ENCODE measurements at regions not wholly inside any gene's neighbourhood (a gene's known extent, or its start where the extent isn't known, plus 50 kb on each side); places are given as distances from the start of the nearest gene placed in this dataset.

DNA sequence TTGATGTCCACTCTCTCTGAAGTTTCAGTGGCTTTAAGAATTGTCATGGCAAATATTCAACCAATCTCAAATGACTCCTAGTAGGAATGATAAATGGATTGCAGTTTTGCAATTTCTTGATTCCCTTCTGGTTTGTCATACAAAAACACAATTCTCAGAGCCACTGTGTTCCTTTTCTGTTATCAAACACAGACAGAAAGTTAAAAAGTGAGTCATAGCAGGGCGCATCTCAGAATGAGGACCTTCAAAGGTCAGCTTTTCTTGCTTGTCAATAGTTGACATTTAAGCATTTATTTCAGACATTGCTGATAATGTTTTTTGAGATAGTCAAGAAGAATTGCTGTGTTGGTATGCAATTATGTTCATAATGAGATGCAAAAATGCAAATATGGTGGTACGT, 405.9 kb downstream of the NR2F2 start:
- DNase-seq (ENCODE audit: low read depth), result no peak

DNA sequence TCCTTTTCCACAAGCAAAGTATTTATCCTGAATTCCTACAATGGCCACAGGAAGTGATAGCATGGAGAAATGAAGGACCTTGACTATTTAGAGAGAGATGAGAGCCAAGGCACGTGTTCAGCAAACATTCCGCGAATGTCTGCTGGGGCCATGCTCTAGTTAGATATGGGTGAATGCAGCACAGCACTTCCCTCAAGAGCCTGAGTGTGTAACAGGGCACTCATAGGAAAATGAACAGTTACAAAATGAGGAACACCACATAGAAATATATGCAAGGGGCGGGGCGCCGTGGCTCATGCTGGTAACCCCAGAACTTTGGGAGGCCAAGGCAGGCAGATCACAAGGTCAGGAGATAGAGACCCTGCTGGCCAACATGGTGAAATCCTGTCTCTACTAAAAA, 406.9 kb downstream of the NR2F2 start:
- DNase-seq (ENCODE audit: low read depth), result no peak

DNA sequence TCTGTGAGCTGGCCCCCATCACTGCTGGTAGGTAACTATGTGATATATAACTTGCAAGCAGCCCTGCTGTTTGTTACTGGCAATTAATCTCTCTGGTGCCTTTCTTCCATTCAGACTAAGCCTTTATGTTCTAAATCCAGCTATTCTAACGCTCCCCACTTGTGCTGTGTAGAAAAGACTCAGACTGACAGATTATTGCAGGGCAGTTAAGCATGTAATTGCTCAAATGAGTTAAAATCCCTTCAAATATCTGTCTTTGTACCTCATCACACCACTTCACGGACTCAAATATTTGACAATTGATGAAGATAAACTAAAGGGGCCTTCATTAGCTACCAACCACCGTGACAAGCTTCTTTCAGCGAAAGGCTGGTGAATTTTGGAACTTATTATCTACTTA, 416.2 kb downstream of the NR2F2 start:
- no peak for DNase-seq (ENCODE audit: low read depth)

DNA sequence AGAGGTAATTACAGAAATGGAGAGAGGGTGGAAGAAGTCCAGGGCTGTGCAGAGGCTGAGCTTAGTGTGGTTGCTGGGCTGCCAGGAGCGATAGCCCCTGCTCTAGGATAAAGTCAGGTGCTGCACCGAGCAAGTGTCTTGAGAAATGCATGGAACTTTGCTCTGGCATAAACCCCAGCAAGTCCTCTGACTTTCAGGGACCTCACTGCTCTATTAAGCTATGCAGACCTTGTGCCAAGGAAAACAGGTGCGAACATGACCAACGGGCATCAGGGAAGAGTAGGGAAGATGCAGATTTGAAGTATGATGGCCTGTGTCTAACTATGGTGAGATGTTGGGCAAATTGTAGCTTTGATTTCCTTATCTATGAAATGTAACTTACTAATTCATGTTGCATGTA, 416.8 kb downstream of the NR2F2 start:
- no peak for DNase-seq (ENCODE audit: low read depth)

DNA sequence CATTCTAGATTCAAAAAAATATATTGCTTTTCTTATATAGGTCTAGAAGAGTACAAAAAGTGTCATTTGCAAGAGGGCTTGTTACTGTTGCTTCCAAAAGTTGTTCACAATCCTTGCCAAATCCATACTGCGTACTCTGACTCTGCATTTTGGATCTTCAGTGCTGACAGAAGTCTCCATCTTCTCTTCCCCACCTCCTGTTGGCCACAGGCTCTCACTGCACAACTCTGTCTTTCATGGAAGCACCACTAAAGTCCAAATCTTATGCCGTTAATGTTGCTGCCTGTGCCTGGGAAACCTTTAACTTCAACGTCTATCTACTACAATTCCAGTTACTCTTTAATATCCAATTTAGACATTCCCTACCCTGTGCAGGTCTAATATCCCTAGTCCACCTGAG, 419.9 kb downstream of the NR2F2 start:
- DNase-seq (ENCODE audit: low read depth), result no peak

DNA sequence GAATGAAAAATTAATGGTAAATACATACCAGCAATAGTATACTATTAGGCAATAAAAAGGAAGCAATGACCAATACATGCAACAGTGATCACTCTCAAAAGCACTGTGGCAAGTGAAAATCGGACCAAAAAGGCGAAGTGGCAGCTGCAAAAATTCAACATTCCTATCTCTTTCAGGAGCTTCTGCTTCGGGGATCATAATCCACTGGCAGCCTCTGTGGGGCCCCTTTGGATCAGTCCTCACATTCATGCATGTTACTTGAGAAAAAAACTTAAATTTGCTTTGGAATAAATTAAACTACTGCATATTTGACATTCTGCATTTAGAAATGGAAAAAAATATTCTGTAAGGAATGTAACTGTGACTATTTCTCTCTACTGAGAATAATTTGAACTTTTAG, 425.6 kb downstream of the NR2F2 start:
- DNase-seq (ENCODE audit: low read depth), result no peak

DNA sequence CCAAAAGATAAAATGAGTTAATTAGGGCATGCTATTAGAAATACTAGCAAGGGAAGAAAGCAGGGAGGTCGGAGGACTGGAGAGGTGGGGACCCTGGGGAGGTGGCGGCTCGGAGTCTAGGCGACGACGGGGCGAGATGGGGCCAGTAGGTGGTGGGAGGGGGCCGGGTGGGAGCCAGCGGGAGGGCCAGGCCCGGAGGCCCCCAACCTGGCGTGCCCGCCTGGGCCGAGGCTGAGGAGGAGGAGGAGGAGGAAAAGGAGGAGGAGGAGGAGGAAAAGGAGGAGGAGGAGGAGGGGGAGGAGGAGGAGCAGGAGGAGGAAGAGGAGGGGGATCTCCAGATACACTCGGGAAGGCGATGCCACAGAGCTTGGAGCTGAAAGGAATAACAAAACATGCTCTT, 426.2 kb downstream of the NR2F2 start:
- no peak for DNase-seq (ENCODE audit: low read depth)

DNA sequence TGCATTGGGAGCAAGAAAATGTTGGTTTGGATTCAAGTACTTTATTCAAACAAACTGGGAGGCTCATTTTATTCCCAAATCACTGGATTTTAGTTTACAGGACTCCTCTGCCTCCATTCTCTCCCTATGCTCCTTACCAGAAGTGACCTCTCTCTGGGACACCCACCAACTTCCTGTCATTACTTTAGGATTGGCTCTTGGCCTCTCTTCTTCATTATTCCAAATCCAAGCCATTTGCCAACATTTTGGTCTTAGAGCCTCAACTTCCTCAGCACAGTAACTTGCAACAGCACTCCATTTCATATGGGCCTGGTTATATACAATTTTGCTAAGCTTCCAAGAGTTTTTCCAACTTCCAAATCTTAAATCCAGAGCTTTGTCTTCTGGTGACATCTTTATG, 432.1 kb downstream of the NR2F2 start:
- DNase-seq (ENCODE audit: low read depth), result no peak

DNA sequence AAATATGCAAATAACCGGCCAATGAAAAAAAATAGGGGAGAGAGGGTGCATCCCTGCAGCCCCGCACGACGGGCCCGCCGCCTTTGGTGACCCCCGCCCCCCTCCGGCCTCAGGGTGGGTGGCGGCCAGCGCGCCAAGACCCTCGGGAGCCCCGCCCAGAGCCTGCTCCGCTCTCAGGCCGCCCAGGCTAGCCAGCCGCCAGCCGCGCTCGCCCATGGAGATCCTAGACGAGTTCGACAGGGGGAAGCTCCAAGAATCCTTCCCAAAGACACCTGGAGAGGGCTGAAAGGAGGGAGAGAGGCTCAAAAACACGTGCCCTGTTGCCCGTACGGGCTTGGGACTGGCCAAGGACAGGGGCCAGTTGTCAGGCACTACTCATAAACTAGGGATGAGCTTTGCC, 434.0 kb downstream of the NR2F2 start:
- no peak for DNase-seq (ENCODE audit: low read depth)

DNA sequence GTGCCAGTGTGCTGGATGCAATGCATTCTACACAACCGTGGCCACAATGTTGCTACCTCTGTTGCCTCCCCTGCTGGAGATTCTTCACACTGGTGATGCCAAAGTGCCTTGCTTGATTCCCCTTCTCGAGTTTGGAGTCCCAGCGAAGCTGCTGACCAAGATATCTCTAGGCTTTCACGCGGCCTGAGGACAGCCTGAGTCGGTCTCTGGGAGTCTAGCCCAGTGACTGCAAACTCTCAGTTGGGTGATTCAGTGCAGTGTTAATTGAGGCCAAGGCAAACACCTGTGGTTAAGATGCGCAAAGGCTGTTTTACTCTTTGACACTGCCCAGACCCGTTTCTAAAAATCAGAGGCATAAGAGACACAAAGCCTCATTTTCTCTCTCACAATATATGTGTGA, 434.4 kb downstream of the NR2F2 start:
- no peak for DNase-seq (ENCODE audit: low read depth)

DNA sequence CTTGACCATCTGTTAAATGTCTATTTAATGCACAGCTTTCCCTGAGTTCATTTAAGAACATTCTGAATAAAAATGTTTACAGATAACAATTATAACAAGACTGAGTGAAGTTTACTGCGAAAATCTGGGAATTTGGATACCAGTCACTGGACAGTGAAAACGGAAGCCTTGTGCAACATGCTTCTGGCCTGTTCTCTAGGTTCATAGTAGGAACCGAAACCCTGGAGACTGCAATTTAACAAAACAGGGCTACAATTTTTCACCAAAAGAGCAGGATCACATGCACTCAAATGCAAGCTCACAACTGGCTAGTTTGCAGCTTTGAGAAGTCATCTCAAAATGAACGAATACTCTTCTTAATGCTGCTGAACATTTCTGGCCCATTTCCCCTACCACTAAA, 435.9 kb downstream of the NR2F2 start:
- DNase-seq (ENCODE audit: low read depth), result no peak

DNA sequence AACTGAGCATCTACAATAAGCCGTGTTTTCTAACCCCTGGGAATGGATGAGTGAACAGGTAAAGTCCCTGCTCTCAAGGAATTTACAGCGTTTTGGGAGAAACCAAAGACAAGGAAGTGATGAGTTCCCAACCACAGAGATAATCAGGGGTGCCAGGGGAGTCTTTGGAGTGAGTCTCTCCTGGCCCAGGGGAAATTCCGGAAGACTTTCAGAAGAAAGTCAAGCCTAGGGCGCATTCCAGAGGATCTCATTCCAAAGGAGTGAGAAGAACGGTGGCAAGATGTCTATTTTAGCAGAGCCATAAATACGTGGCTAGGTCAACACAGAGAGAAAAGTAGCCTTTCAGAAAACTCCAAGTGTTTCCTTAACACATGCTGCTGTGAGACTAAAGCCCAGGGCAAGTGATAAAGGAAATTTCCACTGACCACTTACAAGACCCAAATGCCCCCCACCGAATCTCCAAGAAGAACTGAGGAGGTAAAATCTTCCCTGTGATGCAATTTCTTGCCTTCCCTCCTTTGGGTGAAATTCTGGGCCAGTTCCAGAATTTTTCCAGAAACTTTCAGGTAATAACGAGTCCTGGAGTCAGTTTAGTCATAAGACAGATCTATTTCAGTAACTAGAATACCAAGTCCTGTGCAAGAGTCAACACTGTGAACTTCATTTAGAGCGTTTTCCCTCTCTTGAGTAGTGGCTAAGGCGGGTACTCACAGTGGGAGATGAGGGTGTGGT, 437.4 kb downstream of the NR2F2 start:
- DNase-seq (ENCODE audit: low read depth), result no peak

DNA sequence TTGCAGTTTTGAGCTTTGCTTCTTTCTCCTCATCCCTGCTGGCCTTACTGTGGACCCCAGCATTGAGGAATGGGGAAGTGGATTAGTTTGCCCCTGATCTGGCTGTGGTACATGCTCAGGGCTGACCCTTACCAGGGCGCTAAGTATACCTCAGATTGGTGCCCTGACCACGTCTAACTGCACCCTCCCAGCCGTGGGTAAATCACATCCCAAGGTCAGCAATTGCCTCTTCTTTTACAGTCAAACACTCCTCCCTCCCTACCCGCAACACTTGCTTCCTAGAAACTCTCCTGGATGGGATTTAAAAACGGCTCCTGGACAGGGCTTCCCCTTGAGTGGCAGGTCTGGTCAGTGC, 437.9 kb downstream of the NR2F2 start:
- DNase-seq (ENCODE audit: low read depth), result no peak

DNA sequence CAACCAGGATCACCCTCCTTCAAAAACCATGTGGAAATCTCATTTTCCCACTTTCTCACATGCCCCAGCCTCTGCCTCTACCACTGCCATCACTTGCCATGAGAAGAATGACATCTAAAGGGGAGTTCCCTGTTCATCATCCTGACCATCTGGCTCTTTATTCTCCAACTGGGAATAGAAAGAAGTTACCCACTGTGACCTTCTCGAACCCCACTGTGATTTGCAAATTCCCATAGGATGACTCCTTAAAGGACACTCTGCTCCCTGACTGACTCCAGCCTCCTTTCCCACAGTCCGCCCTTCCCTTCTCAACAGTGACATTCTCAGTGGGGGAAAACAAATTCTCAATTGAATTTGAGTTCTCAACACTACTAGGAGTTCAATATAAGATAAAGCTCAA, 440.5 kb downstream of the NR2F2 start:
- DNase-seq (ENCODE audit: low read depth), result no peak

DNA sequence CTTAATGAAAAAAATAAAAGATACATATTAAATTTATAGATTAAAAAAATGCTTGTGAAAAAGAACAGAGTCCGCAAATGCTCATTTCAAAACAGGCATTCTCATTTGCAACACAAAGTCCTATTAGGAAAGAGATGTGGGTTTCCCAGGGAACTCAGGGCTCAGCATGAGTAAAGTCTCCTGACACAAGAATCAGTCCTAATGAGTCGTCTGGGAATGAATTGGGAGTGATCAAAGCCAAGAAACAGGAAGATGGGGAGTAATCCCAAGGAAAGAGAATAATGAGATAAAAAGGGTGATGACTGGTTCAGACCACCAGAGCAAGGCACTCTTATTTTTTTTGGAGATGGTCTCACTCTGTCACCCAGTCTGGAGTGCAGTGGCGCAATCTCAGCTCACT, 443.7 kb downstream of the NR2F2 start:
- no peak for DNase-seq (ENCODE audit: low read depth)

DNA sequence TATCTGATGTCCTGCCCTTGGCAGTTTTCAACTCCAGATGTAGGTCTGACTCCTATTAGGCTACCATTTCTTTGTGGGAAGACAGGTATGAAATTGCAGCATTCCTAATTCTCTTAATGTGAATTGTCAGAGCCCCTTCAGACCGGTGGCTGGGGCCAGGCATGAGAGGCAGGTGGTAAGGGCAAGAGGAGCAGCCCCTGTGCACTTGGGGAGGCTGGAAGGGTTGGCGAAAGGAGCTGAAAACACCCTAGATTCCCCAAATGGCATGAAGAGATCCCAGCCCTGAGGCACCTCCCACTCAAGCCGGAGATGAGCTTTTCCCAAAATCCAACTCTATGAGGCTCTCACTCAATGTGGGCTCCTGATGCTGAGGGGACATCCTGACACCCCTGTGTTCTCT, 453.2 kb downstream of the NR2F2 start:
- no peak for DNase-seq (ENCODE audit: low read depth)

DNA sequence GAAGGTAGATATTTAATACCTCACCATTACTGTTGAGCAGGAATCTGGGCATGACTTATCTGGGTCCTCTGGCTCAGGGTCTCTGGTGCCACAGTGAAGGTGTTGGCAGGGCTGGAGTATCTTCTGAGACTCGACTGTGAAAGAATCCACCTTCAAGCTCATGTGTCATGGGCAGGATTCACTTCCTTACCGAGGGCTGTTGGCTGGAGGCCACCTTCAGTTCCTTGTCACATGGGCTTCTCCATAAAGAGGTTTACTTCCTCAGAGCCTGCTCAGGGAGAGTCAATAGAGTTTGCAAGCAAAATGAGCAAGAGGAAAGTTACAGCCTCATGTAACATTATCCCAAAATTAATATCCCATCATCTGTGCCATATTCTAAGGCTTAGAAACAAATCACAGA, 459.5 kb downstream of the NR2F2 start:
- DNase-seq (ENCODE audit: low read depth), result no peak

DNA sequence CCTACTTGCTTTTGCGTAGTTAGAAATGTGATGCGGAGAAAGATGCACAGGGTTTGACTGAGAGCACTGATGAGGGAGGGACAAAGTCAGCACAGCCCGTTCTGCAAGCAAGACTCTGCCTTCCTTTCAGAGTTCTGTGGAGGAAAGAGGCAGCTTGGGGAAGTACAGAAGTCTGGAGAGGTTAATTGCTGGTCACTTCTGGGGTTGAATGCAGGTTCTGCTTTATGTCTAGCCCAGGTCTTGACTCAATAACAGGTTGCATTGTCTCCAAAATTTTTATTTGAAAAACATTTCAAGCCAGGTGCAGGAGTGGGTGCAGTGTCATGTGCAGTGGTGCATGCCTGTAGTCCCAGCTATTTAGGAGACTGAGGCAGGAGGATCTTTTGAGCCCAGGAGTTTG, 461.7 kb downstream of the NR2F2 start:
- no peak for DNase-seq (ENCODE audit: low read depth)

DNA sequence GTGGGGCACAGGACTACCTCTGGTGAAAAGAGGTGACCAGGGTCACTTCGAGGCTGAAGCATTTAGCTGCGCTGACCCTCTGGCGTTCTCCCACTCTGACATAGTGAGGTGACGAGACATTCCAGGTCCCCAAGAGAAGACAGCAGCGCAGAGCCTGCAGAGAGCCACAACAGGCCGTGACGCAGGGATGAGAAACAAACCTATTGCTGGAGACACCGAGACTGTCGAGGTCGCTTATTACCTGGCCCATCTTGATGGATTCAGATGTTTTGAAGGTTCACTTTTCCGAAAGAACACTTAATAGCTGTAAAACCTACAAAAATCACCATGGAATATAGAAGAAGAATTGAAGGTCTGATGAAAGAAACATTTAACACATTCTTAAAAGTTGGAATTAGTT, 466.3 kb downstream of the NR2F2 start:
- no peak for DNase-seq (ENCODE audit: low read depth)

DNA sequence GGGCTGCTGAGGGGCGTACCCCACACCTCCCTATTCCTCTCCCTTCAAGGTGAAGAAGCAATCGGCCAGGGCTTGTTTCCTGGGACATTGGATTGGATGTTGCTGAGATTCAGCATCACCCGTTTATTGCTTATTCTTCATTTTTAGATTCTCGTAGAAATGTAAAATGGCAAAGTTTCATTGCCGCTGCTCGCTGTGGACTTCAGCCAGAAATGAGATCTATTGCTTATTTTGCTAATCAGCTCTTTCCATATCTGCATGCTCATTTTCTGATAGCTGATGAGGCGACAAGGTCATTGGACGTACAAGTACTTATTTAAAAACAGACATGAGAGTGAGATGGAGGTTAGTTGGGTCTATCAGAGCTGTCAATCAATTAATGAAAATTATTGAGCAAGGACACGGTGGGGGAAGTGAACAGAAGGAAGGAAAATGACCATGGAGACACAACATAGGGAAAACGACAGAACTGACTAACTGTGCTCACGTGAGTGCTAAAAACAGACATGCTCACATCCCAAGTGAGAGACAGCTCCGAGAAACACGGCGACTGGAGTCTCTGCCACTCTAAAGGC, 471.2 kb downstream of the NR2F2 start:
- no peak for DNase-seq (ENCODE audit: low read depth)

DNA sequence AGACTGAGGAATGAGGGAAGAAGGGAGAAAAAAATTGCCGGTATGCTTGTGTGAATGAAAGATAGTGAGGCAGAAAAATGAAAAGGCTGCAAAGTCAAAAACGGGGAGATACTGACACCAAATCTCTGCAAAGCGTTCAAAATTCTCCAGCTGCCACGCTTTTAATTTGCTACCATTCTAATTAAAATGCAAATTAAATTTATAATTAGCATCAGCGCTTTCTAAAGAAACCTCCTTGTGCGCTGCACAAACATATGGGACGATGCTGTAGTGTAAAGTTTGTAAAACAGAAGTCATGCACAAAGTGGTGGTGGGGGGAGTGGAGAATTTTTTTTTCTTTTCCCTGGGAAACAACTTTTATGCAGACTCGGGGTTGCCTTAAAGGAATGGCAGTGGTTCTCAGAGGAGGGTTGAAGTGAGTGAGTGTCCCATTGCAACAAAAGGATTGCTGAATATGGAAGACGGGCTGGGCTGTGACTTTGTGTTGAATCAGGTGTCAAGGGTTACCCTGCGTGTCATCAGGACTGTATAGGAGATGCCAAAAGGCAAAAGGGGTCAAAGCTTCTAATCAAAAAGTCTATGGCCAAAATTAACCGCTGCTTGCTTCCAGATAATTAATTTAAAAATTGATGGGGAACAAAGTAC, 472.2 kb downstream of the NR2F2 start:
- no peak for DNase-seq (ENCODE audit: low read depth)

DNA sequence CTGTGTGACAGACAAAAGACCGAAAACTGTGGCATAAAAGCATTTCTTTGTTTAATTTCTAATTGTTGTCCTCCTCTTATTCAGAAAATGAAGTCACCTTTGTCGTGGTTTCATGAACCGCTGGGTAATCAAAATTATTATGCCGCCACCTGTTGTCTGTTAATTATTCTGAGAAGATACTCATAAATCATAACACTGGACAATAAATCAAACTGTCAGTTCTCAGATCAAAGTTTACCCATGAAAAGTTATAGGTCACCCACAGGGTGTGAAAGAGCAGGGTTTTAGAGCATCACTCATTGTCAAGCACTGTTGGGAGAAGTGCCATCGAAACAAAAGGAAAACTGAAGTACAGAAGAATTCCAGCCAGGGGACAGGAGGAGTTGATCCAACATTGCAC, 474.3 kb downstream of the NR2F2 start:
- no peak for DNase-seq (ENCODE audit: low read depth)

DNA sequence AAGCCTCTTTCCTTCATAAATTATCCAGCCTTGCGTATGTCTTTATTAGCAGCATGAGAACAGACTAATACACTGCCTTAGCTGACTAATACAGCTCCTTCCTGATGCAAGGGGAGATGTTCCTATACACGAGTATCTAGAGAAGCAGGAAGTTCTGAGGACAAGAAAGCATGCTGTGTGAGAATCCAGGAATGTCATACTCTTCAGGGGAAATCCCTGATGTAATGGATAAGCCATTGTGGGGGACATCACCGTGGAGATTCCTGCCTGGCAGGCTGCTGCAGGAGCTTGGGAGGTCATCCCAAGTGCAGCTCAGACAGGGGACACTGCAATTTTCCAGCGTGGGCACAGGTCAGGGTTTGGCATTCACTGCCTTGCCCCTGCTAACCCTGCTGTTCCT, 476.9 kb downstream of the NR2F2 start:
- no peak for DNase-seq (ENCODE audit: low read depth)

DNA sequence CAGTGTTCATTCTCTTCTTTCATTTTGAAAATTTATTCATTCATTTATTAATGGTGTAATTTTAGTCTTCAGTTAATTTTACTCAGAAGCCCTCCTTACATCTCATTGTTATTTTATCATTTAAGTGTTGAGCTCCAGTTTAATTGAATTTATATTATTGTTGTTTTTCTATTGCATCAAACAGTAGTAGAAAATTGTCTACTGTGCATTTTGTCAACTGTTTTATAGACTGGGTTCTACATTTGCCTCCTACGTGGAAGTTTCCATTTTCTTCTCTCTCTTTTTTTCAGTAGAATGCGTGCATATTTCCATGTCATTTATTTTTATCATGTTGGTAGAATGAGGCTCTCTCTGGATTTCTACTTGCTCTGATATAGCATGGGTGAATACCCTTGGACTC, 487.4 kb downstream of the NR2F2 start:
- DNase-seq (ENCODE audit: low read depth), result no peak
